HUES6 (cell line): ENCODE measurements at regions not wholly inside any gene's neighbourhood (a gene's known extent, or its start where the extent isn't known, plus 50 kb on each side); places are given as distances from the start of the nearest gene placed in this dataset.

Experiments
- H3K27ac ChIP-seq: 2 replicates; pipeline ENCODE4 v1.7.0; 2013; ENCODE audit warnings: low read depth, mild to moderate bottlenecking, low read length, inconsistent platforms
- H3K27me3 ChIP-seq: 2 replicates; pipeline ENCODE4 v1.6.1; 2013; ENCODE audit warnings: low read length; ENCODE audit not compliant: control insufficient read depth, insufficient read depth
- H3K36me3 ChIP-seq: 2 replicates; pipeline ENCODE4 v1.6.1; 2013; ENCODE audit warnings: low read length; ENCODE audit not compliant: control insufficient read depth, insufficient read depth
- H3K4me1 ChIP-seq: 2 replicates; pipeline ENCODE4 v1.6.1; 2013; ENCODE audit warnings: low read length; ENCODE audit not compliant: control insufficient read depth, insufficient read depth
- H3K4me3 ChIP-seq: 2 replicates; pipeline ENCODE4 v1.5.1; 2013; ENCODE audit warnings: low read depth, low read length
- H3K9ac ChIP-seq: one replicate; pipeline ENCODE4 v1.6.1; 2013; ENCODE audit warnings: mild to moderate bottlenecking, low read length
- H3K9me3 ChIP-seq: 2 replicates; pipeline ENCODE4 v1.6.1; 2013; ENCODE audit warnings: low read depth, low read length; ENCODE audit not compliant: control insufficient read depth, insufficient read depth

DNA sequence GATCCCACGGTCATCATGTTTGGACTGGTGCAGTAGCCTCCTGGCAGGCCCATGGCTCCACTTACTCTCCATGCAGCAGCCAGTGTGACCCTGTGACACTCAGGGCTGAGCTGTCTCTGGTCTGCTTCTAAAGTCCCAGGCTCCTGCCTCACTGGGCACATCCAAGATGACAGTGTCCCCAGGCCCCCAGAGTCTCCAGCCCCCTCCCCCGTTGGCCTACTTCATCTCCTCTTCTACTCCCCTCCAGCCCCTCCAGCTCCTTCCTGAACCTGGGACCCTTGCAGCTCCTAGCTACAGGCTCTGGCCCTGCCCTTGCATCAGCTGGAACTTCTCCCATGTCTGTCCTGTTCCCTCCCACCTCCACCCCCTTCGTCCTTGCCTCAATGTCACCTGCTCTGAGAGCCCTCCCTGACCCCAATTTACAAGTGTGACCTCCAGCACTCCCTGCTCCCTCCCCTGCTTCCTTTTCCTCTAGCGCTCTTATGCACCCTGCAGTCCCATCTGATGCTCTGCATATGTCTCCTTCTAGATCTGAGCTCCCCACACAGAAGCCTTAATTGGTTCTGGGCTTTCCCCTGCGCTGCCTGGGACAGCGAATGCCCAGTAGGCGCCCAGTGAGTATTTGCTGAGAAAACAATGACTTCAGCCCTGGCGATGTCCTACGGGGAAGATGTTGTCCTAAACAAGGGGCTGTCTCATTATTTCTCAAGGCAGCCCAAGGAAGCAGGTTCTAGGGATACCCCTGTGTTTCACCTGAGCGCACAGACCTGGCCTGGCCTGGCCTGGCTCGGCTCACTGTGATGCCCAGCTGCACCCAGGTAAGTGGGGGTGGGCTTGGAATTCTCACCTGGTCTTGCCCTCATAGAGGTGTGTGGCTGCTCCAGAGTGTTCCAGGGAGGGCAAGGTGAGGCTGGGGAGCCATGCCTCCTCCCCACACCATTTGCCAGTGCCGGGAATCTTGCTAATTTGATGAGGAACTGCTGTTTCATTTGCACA, 600.6 kb downstream of the PTPRU start:
- no peaks in the 10 kb centered on the region for H3K27me3 ChIP-seq
- peaks cover 13% of the 10 kb centered on the region for H3K9me3 ChIP-seq
- peaks cover 8% of the 10 kb centered on the region; the same call in 1 of the 2 replicates for H3K4me1 ChIP-seq
- H3K36me3 ChIP-seq: no peaks in the 10 kb centered on the region
- no peak overlapping the region for H3K9ac ChIP-seq
- no peak overlapping the region for H3K27ac ChIP-seq
- no peak overlapping the region for H3K4me3 ChIP-seq

DNA sequence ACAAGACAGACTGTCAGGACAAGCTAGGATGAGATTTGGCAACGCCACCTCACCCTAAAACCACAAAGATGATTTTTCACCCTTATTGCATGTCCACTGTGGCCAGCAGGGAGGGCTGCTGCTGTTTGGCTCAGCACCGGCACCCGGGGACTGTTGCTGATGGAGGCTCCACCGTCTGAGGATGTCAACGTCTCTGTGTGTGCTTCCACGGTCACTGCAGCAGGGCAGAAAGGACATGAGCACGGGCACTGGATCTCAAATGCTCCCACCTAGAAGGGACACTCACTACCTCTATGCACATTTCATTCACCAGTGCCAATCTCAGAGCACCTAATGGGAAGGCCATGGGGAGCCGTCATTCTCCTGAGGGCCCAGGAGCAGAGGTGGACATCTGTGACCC, 599.6 kb downstream of the PTPRU start:
- no peaks in the 10 kb centered on the region for H3K27me3 ChIP-seq
- peaks cover 8% of the 10 kb centered on the region; the same call in 1 of the 2 replicates for H3K4me1 ChIP-seq
- H3K27ac ChIP-seq: no peak overlapping the region

DNA sequence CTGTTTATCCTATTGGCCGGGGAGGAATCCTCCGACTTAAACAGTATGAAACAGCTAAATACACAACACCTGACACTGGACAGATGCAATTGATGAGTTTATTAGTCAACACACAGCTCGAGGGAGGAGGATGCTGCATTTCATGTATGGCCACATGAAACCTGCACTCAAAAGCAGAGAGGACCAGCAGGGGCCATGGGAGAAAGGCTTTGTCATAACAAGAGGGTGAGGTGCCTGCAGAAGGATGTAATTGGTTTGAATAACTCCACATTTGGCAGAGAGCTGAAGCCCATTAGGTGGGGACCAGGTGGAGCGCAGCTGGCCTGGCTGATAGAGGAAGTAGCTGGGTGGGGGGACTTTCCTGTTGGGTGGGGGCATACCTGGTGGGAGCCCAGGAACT, 599.1 kb downstream of the PTPRU start:
- peaks cover 8% of the 10 kb centered on the region; the same call in 1 of the 2 replicates for H3K4me1 ChIP-seq
- no peaks in the 10 kb centered on the region for H3K36me3 ChIP-seq
- peaks cover 1% of the 10 kb centered on the region; the same call in 1 of the 2 replicates for H3K9me3 ChIP-seq
- H3K4me3 ChIP-seq: no peak overlapping the region
- no peaks in the 10 kb centered on the region for H3K27me3 ChIP-seq
- H3K9ac ChIP-seq: no peak overlapping the region
- no peak overlapping the region for H3K27ac ChIP-seq

More for the DNA sequence above, 599.6 kb downstream of the PTPRU start:
- H3K9ac ChIP-seq: no peak overlapping the region
- H3K36me3 ChIP-seq: no peaks in the 10 kb centered on the region
- H3K9me3 ChIP-seq: peaks cover 4% of the 10 kb centered on the region
- H3K4me3 ChIP-seq: no peak overlapping the region

DNA sequence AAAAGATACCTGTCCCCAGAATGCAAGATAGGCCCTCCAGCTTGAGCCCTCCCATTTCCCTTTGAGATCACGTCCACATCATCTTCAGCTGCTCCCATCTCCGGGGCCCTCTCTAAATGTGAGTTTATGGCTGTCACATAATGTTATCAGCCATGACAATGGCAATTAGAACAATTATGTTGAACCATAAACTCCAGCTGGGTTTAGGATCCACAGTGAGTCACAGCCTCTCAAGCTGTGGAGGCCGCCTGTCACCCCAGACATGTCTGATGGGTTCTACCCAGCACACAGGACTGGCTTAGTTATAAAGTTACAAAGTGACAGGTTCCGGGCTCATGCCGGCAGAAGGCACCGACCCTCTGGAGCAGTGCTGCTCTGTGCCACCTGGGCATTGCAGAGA, 597.3 kb downstream of the PTPRU start:
- H3K27me3 ChIP-seq: 0 out of 2 replicates have a peak, but pooled peaks cover 4% of the 10 kb centered on the region
- H3K27ac ChIP-seq: no peak overlapping the region
- no peak overlapping the region for H3K4me3 ChIP-seq
- no peaks in the 10 kb centered on the region for H3K9me3 ChIP-seq
- H3K9ac ChIP-seq: no peak overlapping the region
- no peaks in the 10 kb centered on the region for H3K36me3 ChIP-seq
- H3K4me1 ChIP-seq: peaks cover 8% of the 10 kb centered on the region; the same call in 1 of the 2 replicates

DNA sequence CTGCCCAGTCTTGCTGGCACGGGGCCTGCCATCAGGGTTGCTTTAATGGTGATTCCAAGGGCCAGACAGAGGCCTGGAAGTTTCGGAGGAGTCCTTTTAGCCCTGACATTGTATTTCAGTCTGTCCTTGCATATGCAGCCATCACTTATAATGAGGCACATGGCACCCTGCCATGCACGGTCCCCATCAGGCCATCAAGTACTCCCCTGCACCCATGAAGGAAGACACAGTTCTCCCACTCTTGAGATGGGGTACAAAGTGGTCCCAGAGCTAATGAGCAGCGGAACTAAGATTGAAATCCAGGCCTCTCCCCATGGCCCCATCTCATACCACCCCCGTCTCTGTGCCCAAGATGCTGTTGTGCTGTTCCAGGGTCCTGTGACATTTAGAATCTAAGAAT, 596.6 kb downstream of the PTPRU start:
- Histone ChIP-seq H3K36me3 (no peaks in the 10 kb centered on the region), H3K27ac (no peak overlapping the region), H3K9me3 (no peaks in the 10 kb centered on the region), H3K9ac (no peak overlapping the region), H3K4me3 (no peak overlapping the region), H3K4me1 (peaks cover 8% of the 10 kb centered on the region; the same call in 1 of the 2 replicates), H3K27me3 (0 out of 2 replicates have a peak, but pooled peaks cover 4% of the 10 kb centered on the region)

DNA sequence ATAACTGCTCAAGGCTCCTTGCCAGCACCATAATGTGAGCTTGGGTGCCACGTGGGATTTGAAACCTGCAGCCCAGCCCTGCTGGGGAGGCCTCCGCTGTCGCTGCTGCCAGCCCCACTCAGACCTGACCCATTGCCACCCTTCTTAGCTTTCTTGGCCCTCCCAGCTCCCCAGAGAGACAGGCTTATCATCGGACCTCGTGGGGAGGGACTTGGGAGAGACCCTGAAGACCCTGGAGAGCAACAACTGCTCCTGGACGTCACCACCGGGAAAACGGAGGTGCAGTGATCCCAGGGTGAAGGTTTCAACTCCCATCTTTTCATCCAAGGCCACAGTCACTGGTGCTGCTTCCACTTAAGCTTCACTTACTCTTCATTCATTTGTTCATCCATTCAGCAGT, 596.1 kb downstream of the PTPRU start:
- H3K27ac ChIP-seq: no peak overlapping the region
- H3K4me1 ChIP-seq: peaks cover 6% of the 10 kb centered on the region; the same call in 1 of the 2 replicates
- H3K27me3 ChIP-seq: 0 out of 2 replicates have a peak, but pooled peaks cover 4% of the 10 kb centered on the region
- H3K9me3 ChIP-seq: no peaks in the 10 kb centered on the region
- H3K9ac ChIP-seq: no peak overlapping the region
- H3K4me3 ChIP-seq: no peak overlapping the region
- H3K36me3 ChIP-seq: no peaks in the 10 kb centered on the region

DNA sequence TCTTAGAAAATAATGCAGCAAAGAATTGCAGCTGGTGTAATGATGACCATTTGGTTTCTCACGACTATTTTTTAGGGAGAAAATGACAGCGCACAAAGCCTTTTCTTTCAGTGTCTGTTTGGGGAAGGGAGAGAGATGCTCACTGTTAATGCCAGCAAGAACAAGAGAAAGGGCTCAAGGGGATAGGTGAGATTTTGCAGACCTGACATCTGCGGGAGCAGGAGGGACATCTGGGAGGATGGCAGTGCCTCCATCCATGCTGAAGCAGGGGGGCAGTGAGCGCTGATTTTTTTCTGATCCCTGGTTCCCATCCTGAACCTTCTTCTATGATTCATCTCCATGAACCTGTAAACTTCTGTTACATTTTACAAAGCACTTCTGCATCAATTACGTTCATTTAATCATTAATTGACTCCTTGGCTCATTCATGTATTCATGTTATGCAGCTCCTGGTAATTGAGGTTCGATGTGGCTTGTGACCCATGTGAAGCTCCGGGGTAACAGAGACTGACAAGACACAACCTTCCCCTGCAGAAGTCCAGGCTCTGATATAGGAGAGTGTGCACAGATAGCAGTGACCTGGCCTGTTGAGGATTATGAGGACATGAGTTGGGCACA, 595.3 kb downstream of the PTPRU start:
- 0 out of 2 replicates have a peak, but pooled peaks cover 4% of the 10 kb centered on the region for H3K27me3 ChIP-seq
- H3K27ac ChIP-seq: no peak overlapping the region
- no peaks in the 10 kb centered on the region for H3K9me3 ChIP-seq
- no peaks in the 10 kb centered on the region for H3K4me1 ChIP-seq
- H3K9ac ChIP-seq: no peak overlapping the region
- no peak overlapping the region for H3K4me3 ChIP-seq
- H3K36me3 ChIP-seq: no peaks in the 10 kb centered on the region

DNA sequence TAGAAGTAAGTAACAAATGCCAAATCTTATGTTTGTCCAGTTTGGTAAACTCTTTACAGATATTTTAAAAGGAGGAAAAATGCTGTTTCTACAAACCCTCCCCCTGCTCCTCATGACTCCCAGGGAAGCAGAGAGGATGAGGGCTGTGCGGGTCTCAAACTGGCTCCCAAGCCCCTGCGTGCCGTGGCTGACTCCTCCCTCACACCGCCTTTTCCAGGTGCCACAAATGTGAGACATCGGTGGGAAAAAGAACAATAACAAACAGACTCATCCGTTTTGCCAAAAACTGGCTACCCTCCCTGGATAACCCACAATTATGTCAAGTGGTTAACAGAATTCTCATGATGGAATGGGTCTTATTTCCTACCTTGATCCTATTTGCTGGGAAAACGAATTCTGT, 594.6 kb downstream of the PTPRU start:
- no peak overlapping the region for H3K27ac ChIP-seq
- H3K9me3 ChIP-seq: no peaks in the 10 kb centered on the region
- H3K36me3 ChIP-seq: no peaks in the 10 kb centered on the region
- H3K4me1 ChIP-seq: no peaks in the 10 kb centered on the region
- H3K9ac ChIP-seq: no peak overlapping the region
- 0 out of 2 replicates have a peak, but pooled peaks cover 4% of the 10 kb centered on the region for H3K27me3 ChIP-seq
- H3K4me3 ChIP-seq: no peak overlapping the region

DNA sequence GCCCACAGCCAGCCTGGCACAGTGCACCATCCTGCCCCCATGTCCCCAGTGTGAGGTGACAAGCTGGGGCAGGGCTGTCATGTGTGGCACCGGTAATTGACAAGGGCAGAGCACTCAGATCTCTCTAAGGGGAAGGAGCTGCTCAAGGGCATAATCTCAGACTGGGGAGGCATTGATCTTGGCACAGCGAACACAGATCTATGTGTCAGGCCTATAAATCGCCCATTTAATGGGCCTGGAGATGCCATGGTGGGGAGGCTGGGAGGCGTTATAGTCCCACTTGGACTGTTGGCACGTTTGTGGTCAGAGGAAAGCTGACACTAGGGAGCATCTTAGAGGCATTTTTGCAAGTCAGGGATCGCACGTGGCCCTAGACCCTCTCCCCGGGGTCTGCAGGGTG, 594.1 kb downstream of the PTPRU start:
- H3K9ac ChIP-seq: no peak overlapping the region
- no peak overlapping the region for H3K4me3 ChIP-seq
- no peaks in the 10 kb centered on the region for H3K4me1 ChIP-seq

DNA sequence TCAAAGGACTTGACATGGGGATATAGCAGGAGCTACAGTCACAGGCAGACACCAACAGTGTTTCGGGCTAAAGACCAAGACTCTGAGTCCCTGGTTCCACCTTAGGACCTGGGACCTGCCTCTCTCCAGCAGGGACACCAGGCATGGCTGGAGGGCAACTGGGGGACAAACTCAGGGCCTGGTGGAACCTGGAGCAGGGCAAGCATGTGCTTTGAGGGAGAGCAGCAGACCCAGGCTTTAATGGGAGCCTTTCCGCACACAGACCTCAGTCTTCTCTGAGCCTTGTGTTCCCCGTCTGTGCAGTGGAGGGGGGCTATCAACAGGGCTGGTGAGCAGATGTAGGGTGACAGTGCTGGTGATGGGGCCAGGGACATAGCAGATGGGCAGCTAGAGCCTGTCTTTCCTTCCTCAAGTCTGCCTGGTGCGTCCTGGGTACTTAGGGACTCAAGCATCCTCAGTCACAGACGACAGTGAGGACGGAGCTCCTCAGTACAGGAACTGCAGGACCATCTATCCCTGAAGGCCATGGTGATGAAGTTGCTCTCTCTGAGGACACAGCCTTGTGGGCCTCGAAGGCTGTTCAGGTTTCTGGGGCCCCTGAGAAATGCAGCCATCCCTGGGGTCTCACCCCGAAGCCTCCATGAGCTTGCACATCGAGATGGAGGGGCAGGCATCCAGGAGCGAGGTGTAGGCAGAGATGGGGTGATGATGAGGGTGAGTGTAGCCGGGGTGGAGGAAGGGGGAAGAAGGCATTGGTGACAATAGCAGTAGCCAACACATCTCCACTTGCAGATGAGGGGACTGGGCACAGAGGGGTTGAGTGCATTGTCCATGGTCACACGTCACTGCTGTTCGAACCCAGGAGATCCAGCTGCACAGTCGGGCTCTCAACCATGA, 593.4 kb downstream of the PTPRU start:
- Histone ChIP-seq H3K27me3 (0 out of 2 replicates have a peak, but pooled peaks cover 4% of the 10 kb centered on the region), H3K9me3 (no peaks in the 10 kb centered on the region), H3K9ac (no peak overlapping the region), H3K27ac (no peak overlapping the region), H3K4me3 (no peak overlapping the region), H3K36me3 (no peaks in the 10 kb centered on the region), H3K4me1 (no peaks in the 10 kb centered on the region)

More for the DNA sequence above, 594.1 kb downstream of the PTPRU start:
- H3K36me3 ChIP-seq: no peaks in the 10 kb centered on the region
- no peak overlapping the region for H3K27ac ChIP-seq
- no peaks in the 10 kb centered on the region for H3K9me3 ChIP-seq
- H3K27me3 ChIP-seq: 0 out of 2 replicates have a peak, but pooled peaks cover 4% of the 10 kb centered on the region
